T1000 (cell line): ENCODE measurements at regions not wholly inside any gene's neighbourhood (a gene's known extent, or its start where the extent isn't known, plus 50 kb on each side); places are given as distances from the start of the nearest gene placed in this dataset.

Experiments used
- DNase-seq: peaks from one replicate; lab custom pipeline; 2025; ENCODE audit warnings: mixed read lengths; lab: John Stamatoyannopoulos, UW

DNA sequence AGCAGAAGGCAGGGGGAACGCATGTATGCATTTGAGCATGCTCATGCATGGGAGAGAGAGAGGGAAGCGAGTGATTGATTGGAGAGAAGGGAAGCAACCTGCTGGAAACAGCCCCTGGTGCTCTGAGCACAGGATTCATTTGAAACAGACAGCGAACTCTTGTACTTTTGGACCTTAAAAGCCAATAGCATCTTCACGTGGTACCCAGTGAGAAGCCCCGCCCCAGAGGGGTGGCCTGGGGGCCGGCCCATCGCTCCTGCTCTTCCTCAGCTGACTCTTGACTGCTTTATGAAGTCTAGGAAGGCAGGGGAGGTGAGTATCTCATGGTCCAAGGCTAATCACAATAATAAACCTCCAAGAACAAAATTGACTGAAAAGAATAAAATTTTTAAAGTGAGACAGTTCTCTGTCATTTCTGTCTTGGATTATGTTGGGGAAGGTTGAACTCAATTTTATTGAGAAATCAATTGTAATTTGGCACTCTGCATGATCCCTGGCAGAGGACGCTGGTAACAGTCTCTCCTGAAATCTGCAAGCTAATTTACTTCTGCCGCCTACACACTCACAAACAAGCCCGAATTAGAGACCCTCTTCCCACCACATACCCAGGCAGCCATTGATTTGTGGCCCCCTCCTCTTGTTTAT, 168.2 kb upstream of the PPARGC1A start:
- no peak for DNase-seq

DNA sequence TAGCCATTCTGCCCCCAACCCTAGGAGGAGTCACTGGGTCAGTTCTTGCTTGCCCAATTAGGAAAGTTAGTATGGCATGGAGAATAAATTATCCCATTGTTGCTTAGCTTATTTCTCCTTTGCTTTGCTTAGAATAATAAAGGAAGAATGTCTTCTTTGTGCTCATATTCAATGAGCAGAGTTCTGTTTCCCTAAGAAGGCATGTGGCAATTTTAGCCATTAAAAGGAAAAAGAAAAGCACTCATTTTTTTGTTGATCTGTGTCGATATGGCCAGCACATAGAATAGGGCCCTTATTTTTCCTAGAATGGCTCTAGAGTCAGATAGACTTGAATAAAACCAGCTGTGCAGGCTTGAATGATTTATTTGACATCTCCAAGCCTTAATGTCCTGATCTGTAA, 166.4 kb upstream of the PPARGC1A start:
- no peak for DNase-seq

DNA sequence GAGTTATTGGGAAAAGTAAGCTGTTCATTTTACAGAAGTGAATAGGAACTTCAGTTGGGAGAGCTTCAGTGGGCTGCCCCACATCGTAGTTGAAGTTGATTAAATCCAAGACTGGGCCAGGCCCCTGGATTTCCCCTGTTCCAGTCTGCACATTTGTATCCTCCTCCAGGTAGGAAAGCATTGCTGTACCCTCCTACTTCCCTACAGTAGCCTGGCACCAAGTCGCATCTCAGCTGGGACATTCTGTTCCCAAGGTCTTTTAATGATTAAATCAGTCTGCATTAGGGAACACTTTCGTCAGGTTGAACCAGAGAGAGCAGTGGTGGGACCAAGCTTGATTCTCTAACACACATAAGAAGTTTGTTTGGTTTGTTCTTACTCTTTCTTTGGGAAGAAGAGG, 165.8 kb upstream of the PPARGC1A start:
- no peak for DNase-seq

DNA sequence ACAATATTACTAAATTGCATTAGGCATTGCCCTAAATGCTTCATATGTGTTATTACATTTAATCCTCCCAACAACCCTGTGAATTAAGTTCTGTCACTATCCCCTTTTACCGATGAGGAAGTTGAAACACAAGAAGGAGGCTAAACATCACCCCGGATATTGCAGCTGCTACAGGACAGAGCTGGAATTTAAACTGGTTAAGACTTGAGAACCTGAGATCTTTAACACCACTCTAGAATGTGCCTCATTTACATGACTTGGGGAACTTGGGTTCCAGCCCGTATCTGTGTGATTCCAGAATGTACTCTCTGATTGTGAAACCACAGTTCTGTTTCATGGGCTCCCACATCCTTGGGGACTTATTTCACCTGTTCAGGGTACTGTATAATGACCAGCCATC, 165.1 kb upstream of the PPARGC1A start:
- no peak for DNase-seq

DNA sequence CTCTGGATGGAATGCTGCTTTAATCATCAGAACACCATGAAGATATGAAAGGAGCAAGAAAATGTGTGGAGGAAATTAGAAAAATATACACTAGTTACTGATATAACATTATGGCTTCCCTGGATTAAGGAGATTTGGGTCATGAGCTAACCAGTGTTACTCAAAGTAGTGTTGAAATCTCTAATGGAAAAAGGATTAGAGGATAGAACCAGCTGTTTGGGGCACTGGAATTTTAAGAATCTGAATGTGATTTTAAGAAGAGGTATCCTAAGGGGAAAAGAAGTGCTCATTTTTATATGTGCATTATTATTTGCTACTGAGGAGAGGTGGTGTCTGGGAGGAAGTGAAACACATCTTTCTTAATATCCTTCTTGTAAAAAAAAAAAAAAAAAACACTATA, 164.1 kb upstream of the PPARGC1A start:
- DNase-seq, result no peak

DNA sequence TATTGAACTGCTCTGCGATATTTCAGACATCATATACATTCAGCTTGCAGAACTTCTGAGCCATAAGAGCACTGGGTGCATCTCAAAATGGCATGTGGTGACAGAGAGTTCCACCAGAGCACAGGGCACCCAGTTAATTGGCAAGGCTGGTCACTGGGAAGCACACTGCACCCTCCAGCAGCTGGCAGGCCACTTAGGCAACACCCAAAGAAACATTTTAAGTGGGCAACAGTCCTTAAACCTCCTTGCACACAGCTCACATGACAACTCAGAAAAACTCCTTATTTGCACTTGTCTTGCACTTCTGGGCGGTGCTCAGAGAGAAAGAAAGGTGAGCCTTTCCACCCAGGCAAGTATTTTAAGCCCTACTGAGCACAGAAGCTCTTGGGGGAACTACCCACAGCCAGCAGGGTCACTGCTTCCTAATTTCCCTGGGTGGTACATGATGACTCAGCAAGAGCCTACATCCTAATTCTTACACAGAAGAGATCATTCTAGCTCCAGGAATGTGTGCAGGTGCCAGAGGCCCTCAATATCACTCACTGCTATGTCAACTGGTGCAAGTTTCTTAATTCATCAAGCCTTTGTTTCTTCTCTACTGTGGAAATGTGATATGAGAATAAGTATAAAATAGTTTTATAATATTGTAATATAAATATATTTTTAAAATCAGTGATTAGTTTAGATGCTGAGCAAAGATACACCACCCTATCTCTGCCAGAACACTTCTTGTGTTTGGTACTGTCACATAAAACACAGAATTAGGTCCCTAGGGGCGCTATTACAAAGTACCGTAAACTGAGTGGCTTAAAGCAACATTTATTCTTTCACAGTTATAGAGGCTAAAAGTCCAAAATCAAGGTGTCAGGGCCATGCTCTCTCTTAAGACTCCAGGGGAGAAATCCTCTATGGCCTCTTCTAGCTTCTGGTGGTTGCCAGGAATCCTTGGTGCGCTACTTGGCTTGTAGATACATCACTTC, 155.1 kb upstream of the PPARGC1A start:
- DNase-seq, result no peak

DNA sequence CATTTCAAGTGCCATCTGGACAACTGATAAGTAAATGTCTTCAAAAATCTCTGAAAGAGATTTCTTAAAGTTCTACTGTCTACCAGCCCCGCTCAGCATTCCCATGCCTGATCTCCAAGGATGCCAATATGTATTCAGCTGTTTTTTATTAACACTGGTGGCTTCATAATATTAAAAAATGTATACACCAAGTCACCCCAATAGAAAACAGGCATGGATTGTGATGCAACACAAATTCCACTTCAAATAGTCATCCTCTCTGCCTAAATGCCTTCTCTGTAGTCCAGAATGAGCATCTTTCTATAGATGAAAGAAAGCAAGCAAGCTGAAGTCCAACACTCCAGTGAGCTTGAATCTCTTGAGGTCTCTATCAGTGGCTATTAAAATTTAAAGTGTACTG, 152.2 kb upstream of the PPARGC1A start:
- DNase-seq, result peak; percentile 11

DNA sequence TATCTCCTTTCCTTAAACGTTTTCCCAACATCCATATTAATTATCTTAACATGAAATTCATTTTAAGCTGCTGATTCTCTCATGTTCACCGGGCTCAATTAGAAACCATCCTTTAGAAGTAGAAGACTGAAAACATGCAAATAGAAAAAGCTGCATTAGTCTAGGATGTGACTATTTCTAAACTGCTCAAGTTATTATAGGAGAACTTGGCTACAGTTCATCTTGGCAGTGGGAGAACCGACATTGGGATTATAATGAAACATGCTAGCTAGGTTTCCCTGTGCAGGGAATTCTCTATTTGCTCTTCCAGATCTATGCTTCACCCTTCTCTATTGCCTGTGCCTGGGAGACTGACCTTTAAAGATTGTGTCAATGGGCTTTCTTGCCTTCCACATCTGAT, 151.0 kb upstream of the PPARGC1A start:
- no peak for DNase-seq

DNA sequence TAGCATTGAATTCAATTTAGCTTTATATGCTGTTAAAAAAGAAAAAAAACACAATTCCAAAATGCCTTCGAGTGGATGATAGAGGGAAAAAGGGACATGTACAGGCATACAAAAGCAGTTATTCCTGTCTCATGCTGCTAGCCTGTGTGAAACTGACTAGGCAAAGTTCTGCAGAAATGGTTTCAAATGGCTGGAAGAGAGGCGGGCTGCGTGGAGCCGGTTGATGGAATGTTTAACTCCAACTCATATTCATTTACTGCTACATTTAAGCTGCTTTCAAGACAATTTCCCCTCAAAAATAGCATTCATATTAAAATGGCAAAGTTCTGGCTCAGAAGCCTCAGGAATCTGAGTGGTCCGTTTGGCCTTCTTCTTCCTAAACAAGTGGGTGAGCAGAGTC, 143.8 kb upstream of the PPARGC1A start:
- DNase-seq, result no peak

DNA sequence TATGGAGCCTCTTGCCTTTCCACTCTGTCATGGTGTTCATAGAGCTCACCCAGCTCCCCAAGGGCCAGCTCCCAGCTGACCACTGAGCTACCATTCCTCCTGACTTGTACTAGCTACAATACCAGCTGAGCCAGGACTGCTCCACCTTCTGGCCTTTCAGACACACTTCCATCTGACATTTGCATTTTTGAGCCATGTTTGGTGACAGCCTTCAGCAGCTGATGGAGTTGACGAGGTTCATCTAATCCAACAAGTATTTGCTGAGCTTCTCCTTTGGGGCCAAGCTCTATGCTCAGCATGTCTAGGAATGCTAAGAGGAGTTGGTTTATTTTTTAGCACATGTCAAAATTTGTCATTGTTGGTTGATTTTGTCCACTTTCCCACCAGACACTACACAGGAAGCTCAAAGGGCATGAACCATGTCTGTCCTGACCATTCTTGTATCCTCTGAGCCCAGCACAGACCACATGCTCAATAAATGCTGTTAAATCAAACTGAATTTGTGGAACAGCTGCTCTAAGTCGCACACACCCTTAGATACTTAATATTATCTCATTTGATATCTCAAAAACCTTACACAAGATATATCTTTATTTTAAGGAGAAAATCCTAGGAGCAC, 142.6 kb upstream of the PPARGC1A start:
- no peak for DNase-seq

DNA sequence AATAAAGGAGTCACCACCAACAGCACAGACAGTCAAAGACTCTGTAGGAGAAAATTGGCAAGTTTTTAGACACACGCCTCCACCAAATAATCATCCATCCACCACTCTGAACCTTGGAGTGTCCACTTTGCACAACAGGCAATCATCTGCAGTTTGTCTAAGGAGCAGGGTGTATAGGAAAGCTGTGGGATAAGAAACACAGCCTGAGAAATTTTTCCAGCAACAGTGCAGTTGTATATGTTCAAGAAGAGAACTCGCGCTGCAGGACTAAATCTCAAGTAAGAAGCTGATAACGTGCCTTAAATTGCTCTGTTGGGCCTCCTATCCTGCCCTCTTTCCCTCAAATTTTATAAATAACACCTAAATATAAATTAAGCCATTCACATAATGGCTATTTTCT, 136.7 kb upstream of the PPARGC1A start:
- no peak for DNase-seq

DNA sequence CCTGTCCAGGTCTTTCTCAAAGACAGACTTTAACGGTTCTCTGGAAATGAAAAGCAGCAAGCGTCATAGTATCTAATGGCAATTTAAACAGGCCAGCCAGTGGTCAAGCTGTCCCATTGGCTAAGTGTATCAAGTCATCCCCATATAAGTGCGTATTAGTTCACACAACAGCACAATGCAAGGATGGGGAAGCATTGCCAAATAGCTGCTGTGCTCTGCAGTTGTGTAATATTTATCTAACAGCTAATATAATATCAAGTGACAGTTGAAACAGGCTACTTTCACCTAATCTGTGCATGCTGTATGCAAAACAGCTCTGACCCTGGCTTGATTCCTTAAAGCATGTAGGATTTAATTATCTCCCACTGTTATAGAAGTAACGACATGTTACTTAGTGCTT, 134.8 kb upstream of the PPARGC1A start:
- DNase-seq, result no peak

DNA sequence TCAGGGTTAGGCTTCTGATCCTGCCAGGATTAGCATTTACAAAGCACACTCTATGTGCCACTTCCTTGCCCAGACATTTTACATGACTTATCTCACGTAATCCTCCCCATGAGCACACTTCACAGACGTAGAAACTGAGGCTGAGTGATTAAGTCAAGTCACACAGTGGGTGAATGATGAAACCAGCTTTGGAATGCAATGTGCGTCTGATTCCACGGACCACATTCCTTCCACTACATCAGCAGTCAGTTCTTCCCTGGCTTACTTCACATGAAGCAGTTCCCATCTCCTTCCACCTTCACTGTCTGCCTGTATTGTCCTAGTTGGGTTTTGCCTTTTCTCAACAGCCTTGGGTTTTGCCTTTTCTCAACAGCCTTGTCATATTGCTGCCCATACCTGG, 134.3 kb upstream of the PPARGC1A start:
- DNase-seq, result no peak

DNA sequence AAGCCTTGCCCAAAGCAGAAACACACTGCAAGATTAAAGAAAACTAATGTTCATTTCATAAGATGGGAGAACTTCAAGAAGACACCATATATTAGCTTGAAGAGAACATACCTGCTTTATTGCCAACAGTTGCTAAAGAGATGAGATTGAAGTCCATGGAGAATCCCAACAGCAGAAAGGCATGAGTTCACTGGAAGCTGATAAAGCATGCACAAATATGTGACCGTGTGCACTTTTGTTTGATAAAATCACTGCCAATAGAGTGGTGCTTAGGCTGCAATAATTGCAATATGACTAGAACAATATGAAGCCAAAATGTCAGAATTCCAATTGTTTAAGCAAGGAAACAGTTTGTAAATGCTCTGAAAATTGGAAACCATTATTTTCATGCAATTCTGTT, 125.9 kb upstream of the PPARGC1A start:
- DNase-seq, result no peak

DNA sequence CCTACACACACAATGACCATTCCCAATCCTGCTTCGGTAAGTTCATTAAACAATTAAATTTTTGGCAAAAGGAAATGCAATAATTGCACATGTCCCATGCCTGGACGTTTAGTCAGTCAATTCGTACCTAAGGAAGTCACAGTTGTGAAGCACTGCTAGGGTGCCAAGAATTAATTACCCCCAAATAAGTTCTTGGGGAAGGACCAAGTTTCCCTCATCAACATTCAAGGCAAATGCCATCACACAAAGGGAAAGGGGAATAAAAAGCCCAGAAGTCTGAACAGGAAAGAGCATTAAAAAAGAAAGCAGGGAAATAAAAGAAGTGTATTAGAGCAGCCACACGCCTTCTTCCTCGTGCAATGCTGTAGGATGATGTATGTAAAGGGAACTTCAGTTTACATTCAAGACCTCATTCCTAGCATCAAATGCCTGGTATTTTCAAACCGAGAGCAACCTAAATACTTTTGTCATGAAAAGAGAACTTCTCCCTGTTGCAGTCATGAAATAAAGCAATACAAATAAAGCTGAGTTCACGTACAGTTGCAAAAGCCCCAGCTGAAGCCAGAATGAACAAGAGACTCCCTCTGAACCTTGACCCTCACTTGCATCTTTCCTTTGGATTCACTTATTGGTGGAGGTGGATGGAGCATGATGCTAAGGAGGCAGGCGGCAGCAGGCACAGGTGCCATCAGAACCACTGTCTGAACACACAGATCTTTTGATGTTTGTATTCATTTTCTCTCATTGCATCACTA, 124.0 kb upstream of the PPARGC1A start:
- DNase-seq, result no peak

DNA sequence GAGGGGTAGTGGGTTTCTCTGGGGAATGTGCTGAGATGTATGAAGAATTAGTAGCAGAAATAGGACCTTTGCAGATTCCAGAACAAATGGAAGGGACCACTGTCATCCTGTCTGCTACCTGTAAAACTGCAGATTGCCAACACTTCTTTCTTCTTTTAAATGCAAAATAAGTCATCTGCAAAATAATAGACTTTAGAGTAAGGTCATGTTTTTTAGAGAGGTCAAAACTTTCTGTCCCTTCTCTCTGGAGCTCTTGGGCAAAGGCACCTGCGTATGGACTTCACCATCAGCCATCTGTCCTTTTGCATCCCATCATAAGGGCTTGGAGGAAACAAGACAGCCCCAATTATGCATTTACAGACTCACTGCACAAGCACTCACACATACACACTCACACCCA, 121.1 kb upstream of the PPARGC1A start:
- no peak for DNase-seq

DNA sequence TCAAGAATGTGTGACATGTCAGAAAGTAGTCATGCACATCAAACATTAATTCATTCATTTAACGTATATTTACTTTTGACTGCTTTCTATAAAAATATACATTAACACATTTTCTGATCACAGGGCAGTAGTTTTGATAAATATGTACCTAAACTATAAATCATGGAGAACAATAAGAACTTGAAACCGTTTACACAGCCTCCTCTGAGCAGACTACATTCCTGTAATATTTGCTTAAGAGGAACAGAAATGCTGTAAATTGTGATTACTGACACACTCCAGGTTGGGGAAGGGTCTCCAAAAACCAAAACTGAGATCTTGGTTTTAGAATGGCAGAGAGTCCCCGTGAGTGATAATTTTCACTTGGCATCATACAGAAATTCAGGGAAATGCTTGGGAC, 120.7 kb upstream of the PPARGC1A start:
- DNase-seq, result no peak

DNA sequence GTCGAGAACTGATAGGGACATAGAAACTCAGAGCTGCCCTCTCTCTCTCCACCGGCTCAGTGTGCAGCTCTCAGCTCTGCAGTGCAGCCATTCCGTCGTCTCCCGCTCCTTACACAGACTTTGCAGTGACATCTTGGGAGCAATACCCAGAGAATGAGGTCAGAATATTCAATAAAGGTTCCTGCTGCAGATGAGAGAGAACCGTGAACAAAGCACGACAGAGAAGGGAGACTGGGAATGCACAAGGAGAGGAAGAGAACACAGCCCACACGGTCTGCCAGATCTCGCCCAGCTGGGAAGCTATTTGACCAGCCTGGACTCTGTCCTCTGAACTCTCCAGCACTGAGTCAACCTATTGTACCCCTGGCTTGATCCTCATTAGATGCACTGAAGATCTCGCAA, 118.0 kb upstream of the PPARGC1A start:
- DNase-seq, result no peak

DNA sequence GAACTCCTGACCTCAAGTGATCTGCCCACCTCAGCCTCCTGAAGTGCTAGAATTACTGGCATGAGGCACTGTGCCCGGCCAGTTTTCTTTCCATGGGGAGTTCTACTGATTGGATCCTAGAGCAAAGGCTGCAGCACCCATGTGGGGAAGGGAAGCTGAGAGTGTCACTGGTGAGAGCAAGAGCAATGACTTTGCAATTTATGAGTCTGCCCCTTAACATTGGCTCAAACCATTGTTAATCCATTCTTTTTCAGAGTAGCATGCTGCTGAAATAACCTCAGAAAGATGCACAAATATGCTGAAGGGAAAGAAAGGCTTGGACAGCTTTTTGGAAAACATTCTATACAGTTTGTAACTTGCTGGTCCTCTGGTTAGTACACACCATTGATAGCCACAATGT, 116.4 kb upstream of the PPARGC1A start:
- no peak for DNase-seq

DNA sequence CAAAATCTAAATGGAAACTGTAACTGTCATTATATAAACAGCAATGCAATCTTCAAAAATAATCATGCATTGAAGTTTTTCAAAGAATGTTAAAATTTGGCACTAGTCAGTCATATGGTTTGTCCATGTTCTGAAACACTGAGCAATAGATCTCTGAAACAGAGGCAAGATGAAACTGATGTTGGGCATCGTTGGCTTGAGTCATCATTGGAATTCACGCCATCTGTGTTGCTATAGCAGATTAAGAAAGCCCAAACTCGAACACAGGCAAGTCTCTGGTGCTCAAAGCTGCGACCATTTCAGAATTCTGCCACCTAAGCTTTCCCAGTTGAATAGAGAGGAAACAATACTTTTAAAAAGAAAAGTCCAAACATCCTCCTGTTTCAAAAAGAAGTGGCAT, 114.1 kb upstream of the PPARGC1A start:
- no peak for DNase-seq

DNA sequence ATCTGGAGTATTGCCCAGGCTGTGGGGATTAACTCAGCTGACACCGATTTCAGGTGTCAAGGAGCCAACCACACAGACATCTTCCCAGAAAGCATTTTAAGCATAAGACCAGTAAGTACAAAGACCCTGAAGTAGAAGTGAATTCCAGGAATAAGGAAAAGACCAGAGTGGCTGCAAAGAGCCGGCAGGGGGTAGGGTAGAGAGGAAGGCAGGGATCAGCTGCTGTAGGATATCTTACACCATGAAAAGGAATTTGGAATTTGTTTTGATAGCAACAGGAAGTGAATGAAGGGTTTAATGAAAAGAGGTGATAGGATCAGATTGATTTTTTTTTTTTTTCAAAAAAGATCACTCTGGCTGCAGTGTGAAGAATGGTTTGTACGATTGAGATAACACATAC, 113.6 kb upstream of the PPARGC1A start:
- DNase-seq, result no peak

DNA sequence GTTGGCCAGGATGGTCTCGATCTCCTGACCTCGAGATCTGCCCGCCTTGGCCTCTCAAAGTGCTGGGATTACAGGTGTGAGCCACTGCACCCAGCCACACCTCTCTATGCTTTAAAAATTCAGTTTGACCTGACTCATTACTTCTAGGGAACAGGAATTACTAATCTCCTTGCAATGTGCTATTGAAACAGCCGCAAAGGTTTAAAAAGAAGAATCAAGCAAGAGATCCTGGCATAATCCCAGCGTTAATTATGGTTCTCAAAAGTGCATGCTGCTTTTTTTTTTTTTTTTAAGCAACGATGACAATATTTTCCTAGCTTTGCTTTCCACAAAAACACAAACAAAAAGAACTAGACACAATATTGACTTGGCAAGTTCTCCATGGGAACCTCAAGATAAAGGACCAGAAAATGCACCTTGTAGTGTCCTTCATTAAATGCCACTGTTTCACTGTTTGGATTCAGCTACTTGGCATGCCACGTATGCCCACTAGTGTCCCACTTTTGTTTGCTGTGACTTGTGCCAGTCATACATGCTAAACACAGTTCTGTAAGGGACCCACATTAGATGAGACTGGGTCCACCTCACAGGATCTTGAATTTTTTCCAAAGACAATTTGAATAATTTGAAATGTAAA, 112.6 kb upstream of the PPARGC1A start:
- no peak for DNase-seq
